HCT116 (cell line): ENCODE measurements at regions not wholly inside any gene's neighbourhood (a gene's known extent, or its start where the extent isn't known, plus 50 kb on each side); places are given as distances from the start of the nearest gene placed in this dataset.

Source experiments
- ATAC-seq: fragments of 200-7000 bp; cut with Tn5 transposase; 2 replicates; pipeline ENCODE4 v1.9.1; 2020; ENCODE audit warnings: mild to moderate bottlenecking, moderate library complexity
- BruUV-seq: library from RNA; stranded (reverse); fragments of 400-500 nt; replicated peaks from 2 replicates; lab custom pipeline; 2021; lab: Mats Ljungman, UMichigan
- CTCF ChIA-PET: fragments of 300-600 bp; sonication (Branson Sonifier 250); formaldehyde crosslinking; loops from one replicate; lab custom pipeline; 2021; ENCODE audit warnings: antibody characterized with exemption; lab: Charles Lee
- POLR2A ChIA-PET: fragments of 300-600, 350-600 bp; sonication (Branson Sonifier 250); formaldehyde crosslinking; loops from one replicate; lab custom pipeline; 2021; ENCODE audit warnings: antibody characterized with exemption; lab: Charles Lee
- RAD21 ChIA-PET, 2 experiments: fragments of 300-600 bp; sonication (Branson Sonifier 250); formaldehyde crosslinking; loops; one replicate each; lab custom pipeline; 2023; ENCODE audit warnings: low total read pairs in 2 of 2; ENCODE audit not compliant: uncharacterized antibody in 2 of 2, unreplicated experiment in 2 of 2, low non-redundant PET in 1 of 2; lab: Charles Lee
- DNase-seq: peaks from one replicate; pipeline ENCODE4 v3.0.0-alpha.2; 2010; ENCODE audit warnings: low read depth, low spot score
- H2AFZ ChIP-seq: fragments of 200-600 bp; shearing (Covaris generic), sonication (generic); 2 replicates; pipeline ENCODE4 v1.6.1; 2017; ENCODE audit warnings: low read depth, mixed run types, mixed read lengths, antibody characterized with exemption, low read length; ENCODE audit not compliant: poor library complexity, severe bottlenecking
- H3K27ac ChIP-seq: 2 replicates; pipeline ENCODE4 v1.5.1; 2012; ENCODE audit warnings: low read depth, low read length
- H3K27me3 ChIP-seq: fragments of 200-600 bp; sonication (generic); 2 replicates; pipeline ENCODE4 v1.6.1; 2016; ENCODE audit warnings: mixed run types, low read length, mixed read lengths; ENCODE audit not compliant: insufficient read depth
- H3K36me3 ChIP-seq, 2 experiments: fragments of 200-500 bp in 1 of 2; fragments of 200-600 bp in 1 of 2; sonication (Bioruptor generic) in 1 of 2; sonication (generic) in 1 of 2; 2 replicates each; pipeline versions ENCODE4 v1.5.1 to v1.6.1; 2014 to 2016; ENCODE audit warnings: low read length in 2 of 2, inconsistent platforms in 1 of 2, mixed read lengths in 1 of 2, mixed run types in 1 of 2; ENCODE audit not compliant: insufficient read depth in 2 of 2, control insufficient read depth in 1 of 2
- H3K4me1 ChIP-seq, 2 experiments: fragments of 200-600 bp in 1 of 2; sonication (generic) in 1 of 2; 2 replicates each; pipeline versions ENCODE4 v1.5.1 to v1.6.1; 2012 to 2017; ENCODE audit warnings: low read length in 2 of 2, inconsistent platforms in 1 of 2, mild to moderate bottlenecking in 1 of 2, mixed read lengths in 1 of 2, mixed run types in 1 of 2, moderate library complexity in 1 of 2; ENCODE audit not compliant: insufficient read depth in 2 of 2, control insufficient read depth in 1 of 2
- H3K4me2 ChIP-seq: fragments of 200-600 bp; sonication (generic); 2 replicates; pipeline ENCODE4 v1.6.1; 2017; ENCODE audit warnings: mixed run types, low read length, mixed read lengths
- H3K4me3 ChIP-seq, 2 experiments: fragments of 200-600 bp in 1 of 2; sonication (generic) in 1 of 2; replicated peaks in 1 of 2; 2 replicates each; pipeline ENCODE4 v1.5.1; 2011 to 2016; ENCODE audit warnings: low read length in 2 of 2, control low read depth in 1 of 2, low read depth in 1 of 2, mild to moderate bottlenecking in 1 of 2, mixed read lengths in 1 of 2, mixed run types in 1 of 2
- H3K79me2 ChIP-seq: fragments of 200-600 bp; sonication (generic); 2 replicates; pipeline ENCODE4 v1.6.1; 2017; ENCODE audit warnings: mild to moderate bottlenecking, mixed run types, low read length, moderate library complexity, mixed read lengths; ENCODE audit not compliant: insufficient read depth
- H3K9ac ChIP-seq: fragments of 200-600 bp; sonication (generic); 2 replicates; pipeline ENCODE4 v1.6.1; 2016; ENCODE audit warnings: low read length, mixed read lengths
- H3K9me2 ChIP-seq: fragments of 200-600 bp; sonication (generic), shearing (Covaris generic); 2 replicates; pipeline ENCODE4 v1.6.1; 2017; ENCODE audit warnings: mixed run types, mild to moderate bottlenecking, moderate library complexity; ENCODE audit not compliant: insufficient read depth
- H3K9me3 ChIP-seq, 2 experiments: fragments of 200-500 bp in 1 of 2; fragments of 200-600 bp in 1 of 2; sonication (Bioruptor generic) in 1 of 2; sonication (generic) in 1 of 2; 2 replicates each; pipeline ENCODE4 v1.6.1; 2014 to 2017; ENCODE audit warnings: low read length in 2 of 2, mixed read lengths in 2 of 2, inconsistent platforms in 1 of 2, low read depth in 1 of 2, mild to moderate bottlenecking in 1 of 2, mixed run types in 1 of 2, moderate library complexity in 1 of 2; ENCODE audit not compliant: control insufficient read depth in 1 of 2, insufficient read depth in 1 of 2
- H4K20me1 ChIP-seq: fragments of 200-600 bp; sonication (generic), shearing (Covaris generic); 2 replicates; pipeline ENCODE4 v1.6.1; 2017; ENCODE audit warnings: mixed run types, mild to moderate bottlenecking, moderate library complexity; ENCODE audit not compliant: insufficient read depth
- EGR1 ChIP-seq: IDR thresholded peaks from 2 replicates; pipeline ENCODE4 v1.6.1; 2012; ENCODE audit warnings: low read depth
- EZH2 ChIP-seq: fragments of 200-600 bp; sonication (generic); IDR thresholded peaks from 2 replicates; pipeline ENCODE4 v1.6.1; 2017; ENCODE audit warnings: antibody characterized with exemption, mixed run types
- EZH2phosphoT487 ChIP-seq: fragments of 200-600 bp; IDR thresholded peaks from 2 replicates; pipeline ENCODE4 v1.6.1; 2018; ENCODE audit warnings: antibody characterized with exemption, borderline replicate concordance
- JUND ChIP-seq: IDR thresholded peaks from 2 replicates; pipeline ENCODE4 v1.6.1; 2012
- POLR2A ChIP-seq: IDR thresholded peaks from 2 replicates; pipeline ENCODE4 v1.7.0; 2011; ENCODE audit warnings: borderline replicate concordance; ENCODE audit not compliant: insufficient read depth, insufficient read length; ENCODE audit errors: extremely low read depth
- POLR2AphosphoS5 ChIP-seq: IDR thresholded peaks from 2 replicates; pipeline ENCODE4 v1.6.1; 2011; ENCODE audit warnings: mild to moderate bottlenecking, low read depth, low read length, moderate library complexity
- SIN3A ChIP-seq: IDR thresholded peaks from 2 replicates; pipeline ENCODE4 v1.6.1; 2012; ENCODE audit warnings: low read depth
- TCF7L2 ChIP-seq: IDR thresholded peaks from 2 replicates; pipeline ENCODE4 v1.7.0; 2011; ENCODE audit warnings: borderline replicate concordance, inconsistent platforms; ENCODE audit not compliant: insufficient read depth, insufficient read length; ENCODE audit errors: extremely low read depth
- YY1 ChIP-seq: IDR thresholded peaks from 2 replicates; pipeline ENCODE4 v1.6.1; 2011; ENCODE audit warnings: low read length, low read depth, moderate library complexity, mild to moderate bottlenecking; ENCODE audit not compliant: insufficient replicate concordance; ENCODE audit errors: extremely low read depth
- intact Hi-C: fragments of 100-400 bp; cut with micrococcal nuclease; formaldehyde crosslinking; loops from 2 replicates; pipeline ENCODE4 v1.10.0; 2022
- TF ChIP-seq, protein P1 (sequence below), 3 experiments: fragments of 200-600 bp in 1 of 3; sonication (generic) in 1 of 3; IDR thresholded peaks in 2 of 3; conservative IDR thresholded peaks in 1 of 3; 2 replicates each; pipeline ENCODE4 v1.5.1; 2012 to 2017; ENCODE audit warnings: low read depth in 2 of 3, low read length in 2 of 3, antibody characterized with exemption in 1 of 3, borderline replicate concordance in 1 of 3, control low read depth in 1 of 3, mild to moderate bottlenecking in 1 of 3, mixed read lengths in 1 of 3, mixed run types in 1 of 3, moderate library complexity in 1 of 3; ENCODE audit not compliant: insufficient read depth in 1 of 3
- TF ChIP-seq, protein P2 (sequence below): IDR thresholded peaks from 2 replicates; pipeline ENCODE4 v1.6.1; 2012
- TF ChIP-seq, protein P3 (sequence below): IDR thresholded peaks from 2 replicates; pipeline ENCODE4 v1.6.1; 2012; ENCODE audit warnings: low read depth

DNA sequence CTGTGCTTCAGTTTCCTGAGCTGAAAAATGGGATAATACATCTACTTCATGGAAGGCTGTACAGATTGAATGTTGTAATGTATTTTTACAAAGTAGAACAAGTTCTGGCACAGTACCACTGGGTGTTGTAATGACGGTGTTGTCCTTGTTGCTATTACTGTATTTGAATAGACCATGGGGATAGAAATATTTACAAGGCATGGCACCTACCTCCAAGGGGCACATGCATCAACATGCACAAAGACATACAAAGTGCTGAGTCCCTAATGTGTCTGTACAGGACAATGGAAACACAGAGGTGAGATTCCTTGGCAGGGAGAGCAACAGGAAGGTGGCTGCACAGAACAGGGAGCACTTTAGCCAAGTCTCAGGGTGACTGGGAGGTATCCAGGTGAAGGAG, 930.6 kb upstream of the TMEM132C start:
- no peak overlapping the region for H3K4me2 ChIP-seq
- no peaks in the 10 kb centered on the region for H4K20me1 ChIP-seq
- H2AFZ ChIP-seq = no peak overlapping the region
- DNase-seq (no peak), ATAC-seq (no peak)
- peaks cover 4% of the 10 kb centered on the region; the same call in 1 of the 2 replicates for H3K27me3 ChIP-seq
- ChIA-PET RAD21 (no interaction called here), POLR2A (no interaction called here), CTCF (no interaction called here)
- no peaks in the 10 kb centered on the region for H3K36me3 ChIP-seq
- H3K4me3 ChIP-seq = no peak overlapping the region
- TF ChIP-seq JUND (no peak), SIN3A (no peak), EZH2phosphoT487 (no peak), POLR2AphosphoS5 (no peak), TCF7L2 (no peak), YY1 (no peak), POLR2A (no peak), EZH2 (no peak), EGR1 (no peak)
- TF ChIP-seq, protein P1, sequence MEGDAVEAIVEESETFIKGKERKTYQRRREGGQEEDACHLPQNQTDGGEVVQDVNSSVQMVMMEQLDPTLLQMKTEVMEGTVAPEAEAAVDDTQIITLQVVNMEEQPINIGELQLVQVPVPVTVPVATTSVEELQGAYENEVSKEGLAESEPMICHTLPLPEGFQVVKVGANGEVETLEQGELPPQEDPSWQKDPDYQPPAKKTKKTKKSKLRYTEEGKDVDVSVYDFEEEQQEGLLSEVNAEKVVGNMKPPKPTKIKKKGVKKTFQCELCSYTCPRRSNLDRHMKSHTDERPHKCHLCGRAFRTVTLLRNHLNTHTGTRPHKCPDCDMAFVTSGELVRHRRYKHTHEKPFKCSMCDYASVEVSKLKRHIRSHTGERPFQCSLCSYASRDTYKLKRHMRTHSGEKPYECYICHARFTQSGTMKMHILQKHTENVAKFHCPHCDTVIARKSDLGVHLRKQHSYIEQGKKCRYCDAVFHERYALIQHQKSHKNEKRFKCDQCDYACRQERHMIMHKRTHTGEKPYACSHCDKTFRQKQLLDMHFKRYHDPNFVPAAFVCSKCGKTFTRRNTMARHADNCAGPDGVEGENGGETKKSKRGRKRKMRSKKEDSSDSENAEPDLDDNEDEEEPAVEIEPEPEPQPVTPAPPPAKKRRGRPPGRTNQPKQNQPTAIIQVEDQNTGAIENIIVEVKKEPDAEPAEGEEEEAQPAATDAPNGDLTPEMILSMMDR (IDR thresholded peaks at IDR 0.05 in 2 of 3, conservative IDR thresholded peaks at IDR 0.05 in 1 of 3; ENCODE audit: borderline replicate concordance in 1 of 3, insufficient read depth in 1 of 3, low read depth in 2 of 3, low read length in 2 of 3) = no peak
- TF ChIP-seq, protein P2, sequence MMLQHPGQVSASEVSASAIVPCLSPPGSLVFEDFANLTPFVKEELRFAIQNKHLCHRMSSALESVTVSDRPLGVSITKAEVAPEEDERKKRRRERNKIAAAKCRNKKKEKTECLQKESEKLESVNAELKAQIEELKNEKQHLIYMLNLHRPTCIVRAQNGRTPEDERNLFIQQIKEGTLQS = no peak
- TF ChIP-seq, protein P3, sequence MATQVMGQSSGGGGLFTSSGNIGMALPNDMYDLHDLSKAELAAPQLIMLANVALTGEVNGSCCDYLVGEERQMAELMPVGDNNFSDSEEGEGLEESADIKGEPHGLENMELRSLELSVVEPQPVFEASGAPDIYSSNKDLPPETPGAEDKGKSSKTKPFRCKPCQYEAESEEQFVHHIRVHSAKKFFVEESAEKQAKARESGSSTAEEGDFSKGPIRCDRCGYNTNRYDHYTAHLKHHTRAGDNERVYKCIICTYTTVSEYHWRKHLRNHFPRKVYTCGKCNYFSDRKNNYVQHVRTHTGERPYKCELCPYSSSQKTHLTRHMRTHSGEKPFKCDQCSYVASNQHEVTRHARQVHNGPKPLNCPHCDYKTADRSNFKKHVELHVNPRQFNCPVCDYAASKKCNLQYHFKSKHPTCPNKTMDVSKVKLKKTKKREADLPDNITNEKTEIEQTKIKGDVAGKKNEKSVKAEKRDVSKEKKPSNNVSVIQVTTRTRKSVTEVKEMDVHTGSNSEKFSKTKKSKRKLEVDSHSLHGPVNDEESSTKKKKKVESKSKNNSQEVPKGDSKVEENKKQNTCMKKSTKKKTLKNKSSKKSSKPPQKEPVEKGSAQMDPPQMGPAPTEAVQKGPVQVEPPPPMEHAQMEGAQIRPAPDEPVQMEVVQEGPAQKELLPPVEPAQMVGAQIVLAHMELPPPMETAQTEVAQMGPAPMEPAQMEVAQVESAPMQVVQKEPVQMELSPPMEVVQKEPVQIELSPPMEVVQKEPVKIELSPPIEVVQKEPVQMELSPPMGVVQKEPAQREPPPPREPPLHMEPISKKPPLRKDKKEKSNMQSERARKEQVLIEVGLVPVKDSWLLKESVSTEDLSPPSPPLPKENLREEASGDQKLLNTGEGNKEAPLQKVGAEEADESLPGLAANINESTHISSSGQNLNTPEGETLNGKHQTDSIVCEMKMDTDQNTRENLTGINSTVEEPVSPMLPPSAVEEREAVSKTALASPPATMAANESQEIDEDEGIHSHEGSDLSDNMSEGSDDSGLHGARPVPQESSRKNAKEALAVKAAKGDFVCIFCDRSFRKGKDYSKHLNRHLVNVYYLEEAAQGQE = no peak
- intact Hi-C loops = no loop called here
- H3K9me2 ChIP-seq = no peaks in the 10 kb centered on the region
- no TSS peak for BruUV-seq
- H3K4me1 ChIP-seq = no peaks in the 10 kb centered on the region
- H3K9ac ChIP-seq = no peak overlapping the region
- no peaks in the 10 kb centered on the region for H3K79me2 ChIP-seq
- no peaks in the 10 kb centered on the region for H3K9me3 ChIP-seq
- H3K27ac ChIP-seq = no peak overlapping the region
